ENCODE measurements at regions not wholly inside any gene's neighbourhood (a gene's known extent, or its start where the extent isn't known, plus 50 kb on each side); places are given as distances from the start of the nearest gene placed in this dataset.
A peak's percentile ranks its signal among the peaks of the same experiment; 100 is the strongest.

DNA sequence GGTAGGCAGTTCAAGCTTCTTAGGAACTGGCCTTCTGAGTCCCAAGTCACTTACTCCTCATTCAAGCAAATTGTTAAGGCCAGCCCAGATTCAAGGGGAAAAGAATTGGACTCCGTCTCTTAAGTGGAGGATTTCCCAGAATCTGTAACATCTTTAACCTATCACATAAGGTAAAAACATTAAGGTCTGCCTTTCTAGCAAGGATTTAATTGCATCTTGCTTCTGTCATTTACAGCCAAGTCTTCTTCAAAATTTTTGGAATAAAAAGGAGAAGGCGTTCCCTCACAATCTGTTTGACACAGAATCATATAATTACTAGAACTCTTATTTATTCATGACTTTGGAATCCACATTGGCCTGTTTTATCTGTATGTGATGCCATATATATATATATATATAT is 56.5 kb upstream of the ADORA2B start:
- DNase-seq (no peak), ATAC-seq (ENCODE audit: insufficient read depth, low FRiP score) (no peak)
- Histone ChIP-seq H3K4me3 (no peak overlapping the region), H3K27ac (ENCODE audit: low read depth in 1 of 2, low read length in 1 of 2) (no peak overlapping the region), H3K4me1 (ENCODE audit: control insufficient read depth in 5 of 5, insufficient read depth in 5 of 5, low read length in 5 of 5) (peaks cover 0 to 4% (median 0%) of the 10 kb centered on the region in 5 donors), H3K27me3 (ENCODE audit: control insufficient read depth in 3 of 3, insufficient read depth in 3 of 3, low read length in 2 of 3) (no peaks in the 10 kb centered on the region), H3K9me3 (ENCODE audit: control insufficient read depth in 4 of 4, insufficient read depth in 3 of 4, low read length in 3 of 4) (no peaks in the 10 kb centered on the region), H3K9ac (ENCODE audit: insufficient read depth in 1 of 2, low read length in 2 of 2) (no peak overlapping the region), H3K36me3 (ENCODE audit: control insufficient read depth in 4 of 4, insufficient read depth in 4 of 4, low read length in 4 of 4) (no peaks in the 10 kb centered on the region)
- 96 to 98% methylated on average over 2 of the region's 2 CpGs for WGBS, 2 donors
- no peak for TF ChIP-seq CTCF (IDR thresholded peaks at IDR 0.05; ENCODE audit: control extremely low read depth, extremely low read depth)

DNA sequence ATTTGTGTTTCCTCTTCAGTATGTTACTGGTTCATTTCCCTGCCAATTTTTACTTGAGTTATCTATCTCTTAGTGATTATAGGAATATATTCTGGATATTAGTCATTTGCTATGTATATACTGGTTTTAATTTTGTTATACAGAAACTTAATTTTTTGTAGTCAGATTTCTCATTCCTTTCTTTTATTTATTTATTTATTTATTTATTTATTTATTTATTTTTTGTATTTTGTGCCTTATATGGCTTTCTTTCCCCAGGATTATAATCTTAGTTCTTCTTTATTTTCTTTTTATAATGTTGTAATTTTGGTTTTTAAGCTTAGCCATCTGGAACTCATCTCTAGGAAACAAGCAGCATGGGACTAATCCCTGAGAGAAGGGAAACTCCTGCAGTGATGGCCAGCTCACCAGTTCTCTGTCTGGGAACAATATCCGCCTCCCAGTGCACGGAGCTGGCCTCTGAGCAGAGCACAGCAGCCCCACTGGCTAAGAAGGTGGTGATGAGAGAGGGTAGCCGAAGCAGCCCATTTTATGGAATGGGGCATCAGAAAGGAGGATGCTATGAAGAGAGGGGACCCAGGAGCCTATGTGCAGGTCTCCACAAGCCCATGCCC is 54.5 kb upstream of the ADORA2B start:
- 94 to 97% methylated on average over 3 of the region's 3 CpGs for WGBS, 2 donors
- Histone ChIP-seq H3K4me1 (ENCODE audit: control insufficient read depth in 5 of 5, insufficient read depth in 5 of 5, low read length in 5 of 5) (peaks cover 0 to 10% (median 4%) of the 10 kb centered on the region in 5 donors), H3K9me3 (ENCODE audit: control insufficient read depth in 4 of 4, insufficient read depth in 3 of 4, low read length in 3 of 4) (no peaks in the 10 kb centered on the region), H3K9ac (ENCODE audit: insufficient read depth in 1 of 2, low read length in 2 of 2) (no peak overlapping the region), H3K4me3 (no peak overlapping the region), H3K27me3 (ENCODE audit: control insufficient read depth in 3 of 3, insufficient read depth in 3 of 3, low read length in 2 of 3) (no peaks in the 10 kb centered on the region), H3K27ac (ENCODE audit: low read depth in 1 of 2, low read length in 1 of 2) (no peak overlapping the region), H3K36me3 (ENCODE audit: control insufficient read depth in 4 of 4, insufficient read depth in 4 of 4, low read length in 4 of 4) (no peaks in the 10 kb centered on the region)
- TF ChIP-seq CTCF (IDR thresholded peaks at IDR 0.05; ENCODE audit: control extremely low read depth, extremely low read depth), result no peak
- no peak for DNase-seq
- ATAC-seq (ENCODE audit: insufficient read depth, low FRiP score), result no peak

GRCh38 chr17:15891318-15891717 is 53.6 kb upstream of the ADORA2B start:
- ATAC-seq (ENCODE audit: insufficient read depth, low FRiP score) (no peak), DNase-seq (no peak)
- 84 to 94% methylated on average over 3 of the region's 3 CpGs for WGBS, 2 donors
- H3K27ac ChIP-seq (ENCODE audit: low read depth in 1 of 2, low read length in 1 of 2), result no peak overlapping the region
- peaks cover 0 to 10% (median 4%) of the 10 kb centered on the region in 5 donors for H3K4me1 ChIP-seq (ENCODE audit: control insufficient read depth in 5 of 5, insufficient read depth in 5 of 5, low read length in 5 of 5)
- no peak overlapping the region for H3K9ac ChIP-seq (ENCODE audit: insufficient read depth in 1 of 2, low read length in 2 of 2)
- no peak overlapping the region for H3K4me3 ChIP-seq
- TF ChIP-seq CTCF (IDR thresholded peaks at IDR 0.05; ENCODE audit: control extremely low read depth, extremely low read depth), result no peak
- H3K9me3 ChIP-seq (ENCODE audit: control insufficient read depth in 4 of 4, insufficient read depth in 3 of 4, low read length in 3 of 4), result no peaks in the 10 kb centered on the region
- no peaks in the 10 kb centered on the region for H3K27me3 ChIP-seq (ENCODE audit: control insufficient read depth in 3 of 3, insufficient read depth in 3 of 3, low read length in 2 of 3)
- H3K36me3 ChIP-seq (ENCODE audit: control insufficient read depth in 4 of 4, insufficient read depth in 4 of 4, low read length in 4 of 4), result no peaks in the 10 kb centered on the region

DNA sequence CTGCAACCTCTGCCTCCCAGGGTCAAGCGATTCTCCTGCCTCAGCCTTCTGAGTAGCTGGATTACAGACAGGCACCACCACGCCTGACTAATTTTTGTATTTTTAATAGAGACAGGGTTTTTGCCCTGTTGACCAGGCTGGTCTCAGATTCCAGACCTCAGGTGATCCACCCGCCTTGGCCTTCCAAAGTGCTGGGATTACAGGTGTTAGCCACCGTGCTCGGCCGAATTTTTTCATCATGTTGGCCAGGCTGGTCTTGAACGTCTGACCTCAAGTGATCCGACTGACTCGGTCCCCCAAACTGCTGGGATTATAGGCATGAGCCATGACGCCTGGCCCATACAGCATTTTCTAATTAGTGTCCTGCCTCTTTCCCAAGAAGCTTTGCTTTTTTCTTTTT is 52.7 kb upstream of the ADORA2B start:
- H3K27me3 ChIP-seq (ENCODE audit: control insufficient read depth in 3 of 3, insufficient read depth in 3 of 3, low read length in 2 of 3), result no peaks in the 10 kb centered on the region
- no peaks in the 10 kb centered on the region for H3K9me3 ChIP-seq (ENCODE audit: control insufficient read depth in 4 of 4, insufficient read depth in 3 of 4, low read length in 3 of 4)
- no peak for DNase-seq
- H3K9ac ChIP-seq (ENCODE audit: insufficient read depth in 1 of 2, low read length in 2 of 2), result no peak overlapping the region
- no peaks in the 10 kb centered on the region for H3K36me3 ChIP-seq (ENCODE audit: control insufficient read depth in 4 of 4, insufficient read depth in 4 of 4, low read length in 4 of 4)
- peak overlapping the region in 1 of 2 donors; percentile 58 for H3K27ac ChIP-seq (ENCODE audit: low read depth in 1 of 2, low read length in 1 of 2)
- H3K4me3 ChIP-seq, result no peak overlapping the region
- peaks cover 0 to 10% (median 4%) of the 10 kb centered on the region in 5 donors for H3K4me1 ChIP-seq (ENCODE audit: control insufficient read depth in 5 of 5, insufficient read depth in 5 of 5, low read length in 5 of 5)
- 73 to 91% methylated on average over 10 of the region's 10 CpGs for WGBS, 2 donors
- no peak for ATAC-seq (ENCODE audit: insufficient read depth, low FRiP score)
- no peak for TF ChIP-seq CTCF (IDR thresholded peaks at IDR 0.05; ENCODE audit: control extremely low read depth, extremely low read depth)

Measured in lung (tissue), 11 donors.